CD14-positive monocyte (primary cell): ENCODE measurements at regions not wholly inside any gene's neighbourhood (a gene's known extent, or its start where the extent isn't known, plus 50 kb on each side); places are given as distances from the start of the nearest gene placed in this dataset.
"Not testable (repeated sequence)": the region's sequence is repeated elsewhere in the genome, so short reads cannot be mapped to it uniquely, and the experiment has no call there.

ENCODE experiments used
- DNase-seq, 3 donors: peaks; one replicate each; pipeline ENCODE4 v3.0.0-alpha.2; 2011 to 2022
- H2AFZ ChIP-seq: 2 replicates; pipeline ENCODE4 v1.6.0; 2012; ENCODE audit warnings: mild to moderate bottlenecking, low read depth, low read length, inconsistent platforms; ENCODE audit not compliant: insufficient read depth, poor library complexity, severe bottlenecking
- H3K27ac ChIP-seq, 2 donors: 1 replicate in 1 of 2; 2 replicates in 1 of 2; pipeline ENCODE4 v1.5.1; 2012 to 2013; ENCODE audit warnings: low read length in 2 of 2, control low read depth in 1 of 2, inconsistent platforms in 1 of 2, low read depth in 1 of 2, mild to moderate bottlenecking in 1 of 2
- H3K27me3 ChIP-seq, 2 donors: one replicate each; pipeline versions ENCODE4 v1.6.0 to v1.6.1; 2011 to 2013; ENCODE audit warnings: low read length in 2 of 2; ENCODE audit not compliant: control insufficient read depth in 2 of 2, insufficient read depth in 2 of 2
- H3K36me3 ChIP-seq, 2 donors: replicated peaks in 1 of 2; 1 replicate in 1 of 2; 2 replicates in 1 of 2; pipeline versions ENCODE4 v1.5.1 to v1.6.1; 2012 to 2013; ENCODE audit warnings: low read length in 2 of 2, control low read depth in 1 of 2, inconsistent platforms in 1 of 2, mild to moderate bottlenecking in 1 of 2; ENCODE audit not compliant: insufficient read depth in 2 of 2, control insufficient read depth in 1 of 2
- H3K4me1 ChIP-seq, 2 donors: 1 replicate in 1 of 2; 2 replicates in 1 of 2; pipeline versions ENCODE4 v1.5.1 to v1.6.1; 2012 to 2013; ENCODE audit warnings: low read length in 2 of 2, control low read depth in 1 of 2, inconsistent platforms in 1 of 2, mild to moderate bottlenecking in 1 of 2, moderate library complexity in 1 of 2; ENCODE audit not compliant: insufficient read depth in 2 of 2, control insufficient read depth in 1 of 2
- H3K4me2 ChIP-seq: replicated peaks from 2 replicates; pipeline ENCODE3; 2012; ENCODE audit warnings: low read length, moderate library complexity, mild to moderate bottlenecking; ENCODE audit not compliant: poor library complexity, severe bottlenecking; ENCODE audit errors: extremely low read depth
- H3K4me3 ChIP-seq, 3 experiments: fragments of 200-600 bp in 1 of 3; sonication (generic) in 1 of 3; replicated peaks in 1 of 3; 1 replicate in 2 of 3; 2 replicates in 1 of 3; pipeline ENCODE4 v1.5.1; 2011 to 2013; ENCODE audit warnings: low read length in 3 of 3, mild to moderate bottlenecking in 3 of 3, control low read depth in 2 of 3, low read depth in 2 of 3, inconsistent platforms in 1 of 3, moderate library complexity in 1 of 3
- H3K79me2 ChIP-seq: 2 replicates; pipeline ENCODE4 v1.6.0; 2012; ENCODE audit warnings: mild to moderate bottlenecking, control low read depth, inconsistent platforms, low read length, moderate library complexity; ENCODE audit not compliant: insufficient read depth
- H3K9ac ChIP-seq: 2 replicates; pipeline ENCODE4 v1.6.0; 2017; ENCODE audit warnings: low read length, mild to moderate bottlenecking; ENCODE audit not compliant: insufficient read depth, poor library complexity, severe bottlenecking
- H3K9me3 ChIP-seq, 2 donors: replicated peaks in 1 of 2; 1 replicate in 1 of 2; 2 replicates in 1 of 2; pipeline versions ENCODE4 v1.5.1 to v1.6.1; 2012 to 2013; ENCODE audit warnings: low read length in 2 of 2, control low read depth in 1 of 2; ENCODE audit not compliant: control insufficient read depth in 1 of 2, insufficient read depth in 1 of 2
- H4K20me1 ChIP-seq: 2 replicates; pipeline ENCODE4 v1.6.0; 2012; ENCODE audit warnings: mild to moderate bottlenecking, low read length, control low read depth, moderate library complexity; ENCODE audit not compliant: insufficient read depth
- H3K27ac Mint-ChIP-seq, 7 donors: one replicate each; pipeline ENCODE4 v1.8.0; 2020; ENCODE audit warnings: mild to moderate bottlenecking in 7 of 7, mixed read lengths in 7 of 7, moderate library complexity in 6 of 7, inconsistent platforms in 2 of 7
- H3K27me3 Mint-ChIP-seq, 3 donors: one replicate each; pipeline ENCODE4 v1.8.0; 2021 to 2022; ENCODE audit warnings: low read depth in 3 of 3, mild to moderate bottlenecking in 3 of 3, mixed read lengths in 3 of 3, moderate library complexity in 3 of 3, inconsistent platforms in 1 of 3
- H3K36me3 Mint-ChIP-seq, 2 donors: one replicate each; pipeline ENCODE4 v1.8.0; 2020; ENCODE audit warnings: mixed read lengths in 2 of 2, inconsistent platforms in 1 of 2, mild to moderate bottlenecking in 1 of 2
- H3K4me1 Mint-ChIP-seq: one replicate; pipeline ENCODE4 v1.8.0; 2020; ENCODE audit warnings: mild to moderate bottlenecking, mixed read lengths
- H3K4me3 Mint-ChIP-seq, 2 donors: one replicate each; pipeline ENCODE4 v1.8.0; 2020; ENCODE audit warnings: mild to moderate bottlenecking in 2 of 2, mixed read lengths in 2 of 2, moderate library complexity in 1 of 2
- H3K9me3 Mint-ChIP-seq, 7 donors: one replicate each; pipeline ENCODE4 v1.8.0; 2020 to 2022; ENCODE audit warnings: mixed read lengths in 7 of 7, mild to moderate bottlenecking in 6 of 7, moderate library complexity in 6 of 7, inconsistent platforms in 2 of 7
- WGBS: methylation state at CpG from one replicate; pipeline ENCODE4 v1.1.5; 2013; ENCODE audit warnings: missing lambda C conversion rate; ENCODE audit not compliant: insufficient coverage; 5-methylcytosine and 5-hydroxymethylcytosine counted together
- intact Hi-C, 2 donors: fragments of 100-400 bp; cut with micrococcal nuclease; formaldehyde crosslinking; loops; one replicate each; pipeline versions ENCODE4 v1.15.0 to v1.15.1; 2023
- TF ChIP-seq, protein P1 (sequence below): fragments of 200-600 bp; IDR thresholded peaks from one replicate; pipeline ENCODE4 v1.8.0; 2022; ENCODE audit warnings: antibody characterized with exemption, mild to moderate bottlenecking

DNA sequence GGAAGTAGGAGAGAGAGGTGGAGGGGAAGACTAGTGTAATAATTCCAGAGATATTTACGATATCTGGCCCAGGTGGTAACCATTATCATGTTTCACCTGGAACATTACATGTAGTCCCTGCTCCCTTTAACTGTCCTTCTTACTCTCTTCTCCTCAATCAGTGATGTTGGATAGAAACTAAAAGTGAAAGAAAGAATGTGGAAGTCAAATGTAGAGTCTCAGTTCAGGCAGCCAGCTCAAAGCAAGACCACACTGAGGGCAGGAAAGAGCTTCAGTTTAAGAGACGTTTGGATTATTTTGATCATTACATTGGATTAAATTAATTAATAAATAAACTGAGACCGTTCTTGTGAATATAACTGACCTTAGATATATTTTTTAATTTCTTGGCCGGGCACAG, 594.4 kb downstream of the FLRT2 start:
- H3K27me3 Mint-ChIP-seq: peaks cover 0 to under 1% (median 0%) of the 10 kb centered on the region in 3 donors
- Histone ChIP-seq H3K9ac (no peak overlapping the region), H3K27ac (no peak overlapping the region), H3K9me3 (peaks cover 0 to 5% of the 10 kb centered on the region in 2 donors), H3K4me1 (no peaks in the 10 kb centered on the region), H2AFZ (no peak overlapping the region), H3K27me3 (no peaks in the 10 kb centered on the region), H3K36me3 (no peaks in the 10 kb centered on the region), H4K20me1 (no peaks in the 10 kb centered on the region), H3K4me2 (no peak overlapping the region), H3K4me3 (no peak overlapping the region), H3K79me2 (no peaks in the 10 kb centered on the region)
- 100% methylated on average over 1 of the region's 4 CpGs for WGBS
- H3K4me3 Mint-ChIP-seq: no peak overlapping the region
- no peak for DNase-seq
- TF ChIP-seq, protein P1, sequence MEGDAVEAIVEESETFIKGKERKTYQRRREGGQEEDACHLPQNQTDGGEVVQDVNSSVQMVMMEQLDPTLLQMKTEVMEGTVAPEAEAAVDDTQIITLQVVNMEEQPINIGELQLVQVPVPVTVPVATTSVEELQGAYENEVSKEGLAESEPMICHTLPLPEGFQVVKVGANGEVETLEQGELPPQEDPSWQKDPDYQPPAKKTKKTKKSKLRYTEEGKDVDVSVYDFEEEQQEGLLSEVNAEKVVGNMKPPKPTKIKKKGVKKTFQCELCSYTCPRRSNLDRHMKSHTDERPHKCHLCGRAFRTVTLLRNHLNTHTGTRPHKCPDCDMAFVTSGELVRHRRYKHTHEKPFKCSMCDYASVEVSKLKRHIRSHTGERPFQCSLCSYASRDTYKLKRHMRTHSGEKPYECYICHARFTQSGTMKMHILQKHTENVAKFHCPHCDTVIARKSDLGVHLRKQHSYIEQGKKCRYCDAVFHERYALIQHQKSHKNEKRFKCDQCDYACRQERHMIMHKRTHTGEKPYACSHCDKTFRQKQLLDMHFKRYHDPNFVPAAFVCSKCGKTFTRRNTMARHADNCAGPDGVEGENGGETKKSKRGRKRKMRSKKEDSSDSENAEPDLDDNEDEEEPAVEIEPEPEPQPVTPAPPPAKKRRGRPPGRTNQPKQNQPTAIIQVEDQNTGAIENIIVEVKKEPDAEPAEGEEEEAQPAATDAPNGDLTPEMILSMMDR: no peak
- no peaks in the 10 kb centered on the region for H3K4me1 Mint-ChIP-seq
- intact Hi-C loops: no loop called here
- H3K9me3 Mint-ChIP-seq: peaks cover 2 to 13% (median 10%) of the 10 kb centered on the region in 7 donors
- H3K36me3 Mint-ChIP-seq: no peaks in the 10 kb centered on the region
- H3K27ac Mint-ChIP-seq: no peak overlapping the region

DNA sequence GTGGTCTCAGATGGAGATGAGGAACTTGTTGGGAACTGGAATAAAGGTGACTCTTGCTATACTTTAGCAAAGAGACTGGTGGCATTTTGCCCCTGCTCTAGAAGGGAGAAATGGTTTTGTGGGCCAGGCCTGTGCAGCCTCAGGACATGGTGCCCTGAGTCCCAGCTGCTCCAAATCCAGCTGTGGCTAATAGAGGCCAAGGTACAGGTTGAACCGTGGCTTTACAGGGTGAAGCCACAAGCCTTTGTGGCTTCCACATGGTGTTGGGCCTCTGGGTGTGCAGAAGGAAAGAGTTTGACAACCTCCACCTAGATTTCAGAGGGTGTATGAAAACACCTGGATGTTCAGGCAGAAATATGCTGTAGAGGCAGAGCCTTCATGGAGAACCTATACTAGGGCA, 586.0 kb downstream of the FLRT2 start:
- H3K27ac ChIP-seq: no peak overlapping the region
- no peaks in the 10 kb centered on the region for H3K27me3 ChIP-seq
- 60% methylated on average over 1 of the region's 1 CpG for WGBS
- no peak overlapping the region for H3K4me2 ChIP-seq
- no peak overlapping the region for H2AFZ ChIP-seq
- TF ChIP-seq, protein P1: no peak
- H3K79me2 ChIP-seq: no peaks in the 10 kb centered on the region
- DNase-seq: no peak
- Mint-ChIP-seq H3K27me3 (no peaks in the 10 kb centered on the region), H3K4me3 (no peak overlapping the region), H3K4me1 (no peaks in the 10 kb centered on the region), H3K9me3 (peaks cover 12 to 34% (median 23%) of the 10 kb centered on the region in 7 donors), H3K36me3 (no peaks in the 10 kb centered on the region), H3K27ac (no peak overlapping the region)
- H3K4me3 ChIP-seq: no peak overlapping the region
- no peaks in the 10 kb centered on the region for H3K4me1 ChIP-seq
- H3K9me3 ChIP-seq: peaks cover 5 to 21% of the 10 kb centered on the region in 2 donors
- no peak overlapping the region for H3K9ac ChIP-seq
- no peaks in the 10 kb centered on the region for H4K20me1 ChIP-seq
- intact Hi-C loops: no loop called here
- H3K36me3 ChIP-seq: no peaks in the 10 kb centered on the region

DNA sequence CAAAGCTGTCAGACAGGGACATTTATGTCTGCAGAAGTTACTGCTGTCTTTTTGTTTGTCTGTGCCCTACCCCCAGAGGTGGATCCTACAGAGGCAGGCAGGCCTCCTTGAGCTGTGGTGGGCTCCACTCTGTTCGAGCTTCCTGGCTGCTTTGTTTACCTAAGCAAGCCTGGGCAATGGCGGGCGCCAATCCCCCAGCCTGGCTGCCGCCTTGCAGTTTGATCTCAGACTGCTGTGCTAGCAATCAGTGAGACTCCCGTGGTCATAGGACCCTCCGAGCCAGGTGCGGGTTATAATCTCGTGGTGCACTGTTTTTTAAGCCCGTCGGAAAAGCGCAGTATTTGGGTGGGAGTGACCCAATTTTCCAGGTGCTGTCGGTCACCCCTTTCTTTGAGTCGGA, 580.9 kb downstream of the FLRT2 start:
- peaks cover 14 to 23% (median 16%) of the 10 kb centered on the region in 7 donors for H3K9me3 Mint-ChIP-seq
- not testable (repeated sequence) for H3K4me3 Mint-ChIP-seq
- 75% methylated on average over 6 of the region's 13 CpGs for WGBS

More for the DNA sequence above, 580.9 kb downstream of the FLRT2 start:
- H3K27ac Mint-ChIP-seq, H3K4me1 ChIP-seq, H3K4me1 Mint-ChIP-seq, H3K27me3 Mint-ChIP-seq, H3K9me3 ChIP-seq, H3K36me3 Mint-ChIP-seq, H3K27ac ChIP-seq, H3K4me2 ChIP-seq, H3K27me3 ChIP-seq, DNase-seq, H3K9ac ChIP-seq, H3K79me2 ChIP-seq, H3K4me3 ChIP-seq, intact Hi-C loops, H4K20me1 ChIP-seq, H2AFZ ChIP-seq, H3K36me3 ChIP-seq: not testable (repeated sequence)
